T1000 (cell line): ENCODE measurements at regions not wholly inside any gene's neighbourhood (a gene's known extent, or its start where the extent isn't known, plus 50 kb on each side); places are given as distances from the start of the nearest gene placed in this dataset.

Experiments used
- DNase-seq: peaks from one replicate; lab custom pipeline; 2025; ENCODE audit warnings: mixed read lengths; lab: John Stamatoyannopoulos, UW

DNA sequence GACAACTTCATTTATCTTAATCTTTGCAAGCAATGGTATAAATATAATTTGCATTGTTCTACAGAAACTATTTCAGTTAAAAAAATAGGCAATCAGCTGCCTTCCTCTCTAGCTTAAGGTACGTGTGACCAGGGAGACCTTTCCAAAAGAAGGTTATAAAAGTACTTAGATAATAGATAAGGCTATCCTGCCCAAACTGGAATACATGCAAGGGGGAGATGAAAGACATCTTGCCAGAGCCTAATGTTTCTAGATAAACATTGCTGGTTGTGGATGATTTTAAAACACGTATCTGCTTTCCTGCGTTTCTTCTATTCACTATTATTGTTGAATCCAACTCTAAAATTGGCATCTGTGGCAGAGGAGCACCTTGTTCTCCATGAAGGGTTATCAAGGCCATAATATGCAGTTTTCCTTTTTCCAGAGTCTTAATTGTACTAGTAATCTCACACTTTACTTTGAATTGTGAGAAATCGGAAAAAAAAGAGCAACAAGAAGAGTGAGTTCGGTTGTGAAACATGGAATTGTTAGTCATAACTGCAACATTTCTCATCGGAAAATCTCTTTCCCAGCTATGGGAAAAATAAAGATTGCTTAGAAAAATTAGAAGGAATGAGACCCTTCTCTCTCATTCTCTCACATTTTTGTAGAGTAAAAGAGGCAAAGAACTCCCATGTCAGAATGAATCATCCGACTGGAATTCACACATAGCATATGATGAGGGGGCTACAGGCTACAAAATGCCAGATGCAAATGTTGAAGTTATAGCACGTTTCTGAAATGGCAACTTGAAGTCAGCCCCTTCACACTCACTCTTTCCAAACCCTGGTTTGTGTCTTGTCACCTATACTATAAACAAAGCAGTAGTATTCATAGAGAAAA, 936.1 kb upstream of the NR2F2 start:
- no peak for DNase-seq

DNA sequence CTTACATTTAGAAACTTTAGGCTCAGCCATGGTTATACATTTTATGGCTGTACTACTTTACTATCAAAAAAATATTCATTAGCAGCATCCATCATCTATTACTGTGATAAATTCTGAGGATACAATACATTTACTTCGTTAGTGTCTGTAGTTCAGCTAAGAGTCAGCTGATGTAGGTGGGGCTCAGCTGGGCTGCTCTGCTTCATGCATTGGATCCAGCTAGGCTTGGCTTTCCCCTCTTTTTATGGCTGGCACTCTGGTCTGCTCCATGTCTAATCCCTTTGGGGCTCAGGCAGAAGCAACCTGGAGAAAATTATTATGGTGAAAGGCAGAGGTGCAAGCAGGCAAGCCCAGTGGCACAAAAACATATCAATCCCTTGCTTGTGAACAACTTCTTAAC, 930.1 kb upstream of the NR2F2 start:
- no peak for DNase-seq

DNA sequence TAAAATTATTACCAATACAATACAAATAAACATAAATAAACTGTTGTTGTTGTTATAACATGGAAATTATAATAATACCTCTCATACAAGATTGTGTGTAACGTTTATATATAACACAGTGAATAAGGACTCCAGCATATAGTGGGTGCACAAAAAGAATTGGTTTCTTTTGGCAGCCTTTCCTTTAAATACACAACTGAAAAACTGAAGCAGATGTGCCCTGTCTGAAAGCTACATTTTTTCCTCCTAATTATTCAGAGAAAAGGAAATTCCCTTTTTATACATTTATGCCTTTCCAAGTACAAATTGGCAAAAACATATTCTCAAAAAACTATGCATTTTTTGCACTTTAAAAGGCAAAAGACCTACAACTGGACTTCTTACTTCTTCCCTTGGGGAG, 928.9 kb upstream of the NR2F2 start:
- no peak for DNase-seq

DNA sequence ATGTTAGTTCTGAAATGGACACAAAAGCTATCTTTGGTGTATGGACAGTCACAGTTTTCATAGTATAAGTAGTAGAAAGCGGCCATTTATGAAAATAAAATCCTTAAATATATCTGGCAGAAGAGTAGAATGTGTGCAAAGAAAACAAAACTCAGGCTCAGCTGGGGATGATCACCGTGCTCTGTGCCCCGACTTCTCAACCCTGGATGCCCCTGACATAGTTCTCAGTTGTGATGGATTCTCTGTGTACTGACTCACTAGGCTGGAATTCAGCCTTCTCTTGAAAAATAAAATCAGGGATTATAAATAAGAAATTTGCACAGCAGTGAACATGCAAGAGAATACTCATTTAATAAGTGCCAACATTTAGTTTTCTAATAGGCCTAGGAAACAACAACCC, 925.1 kb upstream of the NR2F2 start:
- no peak for DNase-seq

DNA sequence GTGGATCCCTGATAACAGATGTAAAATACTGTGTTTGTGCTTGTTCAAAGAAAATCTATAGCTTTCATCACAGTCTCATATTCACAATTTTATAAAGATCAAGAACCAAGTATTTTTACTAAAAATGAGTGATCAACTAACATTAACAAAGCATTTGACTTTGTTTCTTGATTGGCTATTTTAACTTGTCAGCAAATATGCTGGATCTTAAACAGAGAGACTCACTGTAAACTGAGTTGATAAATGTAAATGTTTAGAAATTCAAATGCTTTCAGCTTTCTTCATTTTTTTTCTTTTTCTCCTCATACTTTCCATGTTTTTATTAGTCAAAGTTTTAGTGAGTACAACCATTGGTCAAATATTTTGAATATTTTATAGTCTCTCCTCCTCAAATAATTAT, 923.0 kb upstream of the NR2F2 start:
- no peak for DNase-seq

DNA sequence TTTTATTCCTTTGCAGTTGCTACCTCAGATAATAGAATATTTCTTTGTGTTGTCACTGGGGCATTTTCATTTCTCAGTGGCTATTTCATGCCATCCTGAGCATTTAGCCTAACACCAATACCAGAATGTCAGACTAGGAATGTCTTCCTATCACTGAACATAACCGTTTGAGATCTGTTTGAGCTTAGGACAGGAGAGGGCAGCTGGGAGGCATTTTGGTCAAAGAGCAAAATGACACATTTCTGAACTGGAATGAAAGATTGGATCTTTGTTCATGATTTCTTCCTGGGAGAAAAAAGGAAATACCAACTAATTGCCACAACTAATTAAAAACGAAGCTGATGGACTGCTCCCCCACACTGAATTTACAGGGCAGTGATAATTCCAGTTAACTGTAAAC, 921.3 kb upstream of the NR2F2 start:
- DNase-seq: no peak

DNA sequence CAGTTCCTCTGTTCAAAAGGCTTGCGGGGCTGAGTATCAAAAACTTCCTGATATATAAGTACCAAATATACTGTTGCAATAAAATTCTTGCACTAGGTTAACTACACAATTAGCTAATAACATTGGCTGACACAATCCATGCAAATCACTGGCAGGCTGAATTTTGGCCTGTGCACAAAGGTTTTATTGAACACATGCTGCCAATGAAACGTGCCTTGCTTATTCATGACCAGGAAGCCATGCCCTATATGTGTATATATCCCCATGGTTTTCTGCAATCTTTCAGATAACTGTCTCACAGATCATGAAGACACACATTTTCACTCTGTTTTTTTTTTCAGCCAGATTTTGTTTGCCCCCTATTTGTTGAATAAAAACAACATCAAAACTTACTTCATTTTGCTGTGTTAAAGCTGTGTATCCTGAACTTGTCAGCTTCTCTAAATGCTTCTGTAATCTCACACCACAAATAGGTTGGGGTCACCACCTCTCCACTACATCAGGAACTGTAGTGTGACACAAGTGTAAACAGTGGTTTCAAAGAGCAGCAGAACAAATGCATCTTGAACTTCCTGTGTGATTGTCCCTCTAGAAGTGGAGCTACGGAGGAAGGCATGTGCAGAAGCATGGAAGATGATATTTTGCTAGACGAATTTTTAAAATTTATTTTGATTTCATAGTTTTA, 920.7 kb upstream of the NR2F2 start:
- no peak for DNase-seq

DNA sequence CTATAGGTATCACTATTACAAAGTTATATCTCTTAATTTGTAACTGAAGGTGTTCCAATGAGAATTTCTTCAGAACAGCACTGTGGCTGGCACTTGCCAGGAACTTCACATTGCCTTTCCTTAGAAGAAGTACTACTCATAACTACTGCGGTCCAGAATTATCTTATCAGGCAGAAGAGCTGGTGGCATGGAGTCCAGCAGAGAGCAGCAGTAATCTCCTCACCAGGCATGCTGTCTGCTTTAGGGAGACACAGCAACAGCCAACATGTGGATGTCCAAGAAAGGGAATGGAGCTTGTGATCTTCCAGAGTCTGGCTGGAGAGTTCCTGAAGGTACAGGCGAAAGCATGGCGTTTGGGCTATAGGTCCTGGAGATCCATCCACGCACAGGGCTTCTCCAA, 919.7 kb upstream of the NR2F2 start:
- DNase-seq: no peak

DNA sequence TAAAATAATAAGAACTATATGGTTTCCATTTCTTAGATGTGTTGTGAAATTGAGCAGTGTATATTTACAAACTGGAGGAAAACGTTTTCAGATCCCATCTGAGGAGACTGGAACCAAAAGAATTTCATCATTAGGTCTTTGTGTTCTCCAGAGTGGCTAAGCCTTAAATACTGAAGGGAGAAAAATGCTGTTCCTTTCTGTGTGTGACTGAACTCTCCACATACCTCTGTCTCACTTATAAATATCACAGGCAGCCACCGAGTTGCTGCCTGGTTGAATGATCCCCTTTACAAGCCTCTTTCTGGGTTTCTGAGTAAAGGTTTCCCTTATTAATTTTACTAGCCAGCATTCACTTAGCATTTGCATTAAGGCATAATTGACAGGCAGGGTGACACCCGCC, 913.9 kb upstream of the NR2F2 start:
- no peak for DNase-seq

DNA sequence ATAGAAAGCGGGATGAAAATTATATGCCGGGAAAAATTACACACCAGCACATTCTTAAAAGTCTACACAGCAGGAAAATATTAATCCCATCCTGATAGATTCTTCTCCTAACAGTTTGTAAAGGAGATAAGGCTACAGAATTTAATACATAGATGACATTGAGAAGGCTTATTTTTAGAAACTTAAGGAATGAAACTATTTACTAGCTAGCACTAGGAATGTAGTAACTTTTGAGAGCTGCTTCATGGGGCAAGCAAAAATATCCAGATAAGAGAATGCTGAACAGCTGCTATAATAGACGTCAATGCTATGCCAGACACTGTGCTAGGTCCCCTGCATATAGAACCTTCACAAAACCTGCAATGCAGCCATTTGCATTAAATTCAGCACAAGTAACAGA, 912.7 kb upstream of the NR2F2 start:
- DNase-seq: no peak

DNA sequence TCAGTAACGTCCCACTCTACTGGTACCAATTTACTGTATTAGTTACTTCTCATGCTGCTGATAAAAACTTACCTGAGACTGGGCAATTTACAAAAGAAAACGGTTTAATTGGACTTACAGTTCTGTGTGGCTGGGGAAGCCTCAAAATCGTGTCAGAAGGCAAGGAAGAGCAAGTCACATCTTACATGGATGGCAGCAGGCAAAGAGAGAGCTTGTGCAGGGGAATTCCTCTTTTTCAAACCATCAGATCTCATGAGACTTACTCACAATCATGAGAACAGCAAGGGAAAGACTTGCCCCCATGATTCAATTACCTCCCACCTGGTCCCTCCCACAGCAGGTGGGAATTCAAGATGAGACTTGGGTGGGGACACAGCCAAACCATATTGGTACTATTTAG, 908.2 kb upstream of the NR2F2 start:
- no peak for DNase-seq

DNA sequence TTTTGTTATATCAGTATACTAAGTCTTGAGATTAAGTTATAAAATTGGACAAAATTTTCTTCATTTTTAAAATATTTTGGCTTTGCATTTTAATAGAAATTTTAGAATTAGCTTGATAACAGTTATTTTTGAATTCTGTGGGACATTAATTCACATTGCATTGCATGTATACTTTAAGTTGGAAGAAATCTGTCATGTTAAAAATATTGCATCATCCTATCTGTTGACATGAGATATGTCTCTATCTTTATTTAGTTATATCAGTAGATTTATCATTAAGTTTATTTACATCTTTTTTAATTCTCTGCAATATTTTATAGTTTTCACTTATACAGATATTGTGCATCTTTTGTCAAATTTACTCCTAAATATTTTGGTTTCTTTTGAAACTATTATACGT, 904.6 kb upstream of the NR2F2 start:
- DNase-seq: no peak

DNA sequence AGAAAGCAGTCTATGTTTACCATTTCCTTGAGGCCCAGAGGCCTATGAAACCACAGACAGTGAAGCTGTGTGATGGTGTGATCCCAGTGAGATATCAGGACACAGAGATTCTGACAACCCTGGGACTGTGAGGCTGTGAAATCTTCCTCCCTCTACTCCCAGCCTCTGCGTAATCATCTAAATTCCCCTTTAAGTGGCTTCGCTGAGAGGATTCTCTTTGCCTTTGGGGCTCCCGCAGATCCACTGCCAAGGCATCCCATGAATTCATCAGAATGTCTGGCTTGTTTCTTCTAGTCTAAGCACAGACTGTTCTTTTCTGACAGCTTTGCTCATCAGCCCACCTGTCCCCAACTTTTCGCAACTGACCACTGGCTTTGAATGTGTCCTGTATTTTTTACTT, 901.2 kb upstream of the NR2F2 start:
- DNase-seq: no peak

DNA sequence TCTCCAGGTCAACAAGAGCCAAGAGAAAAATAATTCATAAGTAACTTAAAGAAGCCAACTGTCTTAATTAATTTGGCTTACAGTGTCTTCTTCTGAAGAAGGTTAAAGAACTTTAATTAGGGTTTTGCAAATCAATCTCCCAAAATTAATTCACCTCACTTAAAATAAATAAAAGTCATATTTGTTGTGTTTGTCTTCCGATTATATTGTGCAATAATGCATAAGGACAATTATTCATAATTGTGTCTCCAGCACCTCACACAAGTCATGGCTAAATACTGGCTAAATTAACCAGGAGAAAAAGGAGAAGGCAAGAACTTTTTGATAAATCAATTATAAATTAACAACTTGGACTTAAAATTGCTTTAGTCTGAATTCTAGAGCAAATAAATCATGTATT, 899.0 kb upstream of the NR2F2 start:
- DNase-seq: no peak

DNA sequence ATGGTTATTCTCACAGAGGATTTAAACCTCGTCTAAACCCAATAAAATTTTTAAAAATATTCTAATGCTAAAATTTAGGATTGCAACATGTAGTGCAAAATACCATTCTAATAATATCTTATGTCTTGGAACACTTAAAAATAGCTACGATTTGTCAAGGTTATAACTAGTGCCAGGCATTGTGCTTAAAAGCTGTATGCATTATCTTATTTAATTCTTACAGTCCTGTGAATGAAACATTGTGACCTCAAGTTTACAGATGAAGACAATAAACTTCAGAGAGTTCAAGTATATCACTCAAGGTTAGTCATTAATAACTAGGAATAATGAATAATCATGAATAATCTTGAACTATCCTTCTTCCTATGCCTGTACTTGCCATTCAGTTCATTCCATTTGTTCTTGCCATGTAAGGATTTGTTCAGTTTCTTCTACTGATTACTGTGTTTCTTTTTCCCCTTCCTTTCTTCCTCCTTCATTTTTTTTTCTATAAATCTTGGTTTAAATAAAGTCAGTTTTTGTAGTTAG, 897.6 kb upstream of the NR2F2 start:
- DNase-seq: no peak

DNA sequence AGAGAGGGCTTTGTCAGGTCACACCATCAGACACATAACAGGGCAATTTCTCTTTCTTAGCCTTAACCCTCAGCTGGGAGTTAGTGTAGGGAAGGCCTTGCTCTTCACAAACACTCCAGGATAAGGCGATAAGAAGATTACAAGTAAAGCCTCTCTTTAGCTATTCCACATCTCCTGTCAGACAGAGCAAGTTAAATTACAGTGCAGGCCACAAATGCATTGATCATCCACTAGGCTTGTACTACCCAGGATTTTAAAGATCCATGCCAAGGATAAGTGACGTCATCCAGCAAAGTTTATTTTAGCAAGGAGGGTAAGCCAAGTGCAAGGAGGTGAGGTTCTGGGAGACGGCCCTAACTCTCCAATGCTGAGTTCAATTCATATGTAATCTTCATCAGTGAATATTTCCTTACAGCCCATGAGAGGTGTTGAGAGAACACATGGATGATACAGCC, 890.6 kb upstream of the NR2F2 start:
- no peak for DNase-seq

DNA sequence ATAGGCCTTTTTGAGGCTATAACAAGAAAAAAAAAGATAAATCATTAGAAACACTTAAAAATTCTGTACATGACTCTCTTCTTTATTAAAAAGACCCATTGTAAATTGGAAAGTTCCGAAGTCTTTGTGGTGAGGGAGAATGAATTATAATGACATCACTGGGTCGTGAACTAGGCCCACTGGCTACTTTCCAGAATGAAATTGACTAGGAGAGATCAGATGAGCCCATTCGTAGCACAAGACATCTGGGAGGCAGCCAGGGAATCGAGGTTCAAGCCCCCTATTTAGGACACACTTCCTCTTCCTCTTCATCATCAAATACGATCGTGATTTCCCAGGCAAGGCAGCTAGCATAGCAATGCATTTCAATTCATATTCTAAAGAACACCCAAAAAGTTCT, 889.8 kb upstream of the NR2F2 start:
- DNase-seq: no peak

DNA sequence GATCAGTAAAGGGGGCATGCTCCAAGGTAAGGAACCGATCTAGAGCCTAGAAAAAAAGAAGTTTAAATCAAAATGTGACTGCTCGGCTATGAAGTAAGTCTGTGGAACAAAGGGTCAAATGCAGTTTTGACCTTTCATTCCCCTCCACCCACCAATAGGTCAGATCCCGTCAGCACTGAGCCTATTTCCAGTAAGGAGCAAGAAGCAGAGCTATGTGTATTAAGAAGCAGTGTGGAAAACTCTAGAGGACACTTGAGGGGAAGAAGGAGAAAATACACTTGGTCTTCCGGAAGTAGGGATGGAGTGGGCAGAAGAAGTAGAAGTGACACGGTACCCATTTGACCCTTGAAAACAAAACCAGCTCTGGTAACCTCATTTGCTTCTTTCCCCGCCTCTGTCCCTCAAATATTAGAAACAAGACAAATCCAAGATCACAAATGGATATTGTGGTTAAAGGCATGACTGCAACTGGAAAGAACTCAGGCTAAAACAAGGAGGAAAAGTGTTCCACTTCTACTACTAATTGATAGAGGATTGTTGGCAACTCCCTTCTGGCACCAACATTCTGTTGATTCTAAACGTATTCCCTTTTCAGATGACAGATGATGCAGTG, 888.3 kb upstream of the NR2F2 start:
- no peak for DNase-seq

DNA sequence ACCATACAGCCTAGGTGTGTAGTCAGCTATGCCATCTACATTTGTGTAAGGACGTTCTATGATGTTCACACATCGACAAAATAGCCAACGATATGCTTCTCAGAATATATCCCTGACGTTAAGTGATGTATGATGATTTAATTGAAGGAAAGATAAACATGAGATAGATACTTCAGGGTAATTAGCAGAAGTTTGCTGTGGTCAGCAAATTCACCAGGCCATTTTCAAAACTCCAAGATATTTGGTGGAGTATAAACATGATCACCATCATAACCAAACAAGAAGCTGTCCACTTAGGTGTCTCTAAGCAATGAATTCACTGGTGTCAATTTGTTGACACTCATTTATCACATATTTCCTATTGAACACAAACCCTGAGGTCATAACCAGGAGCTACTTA, 885.6 kb upstream of the NR2F2 start:
- DNase-seq: no peak

DNA sequence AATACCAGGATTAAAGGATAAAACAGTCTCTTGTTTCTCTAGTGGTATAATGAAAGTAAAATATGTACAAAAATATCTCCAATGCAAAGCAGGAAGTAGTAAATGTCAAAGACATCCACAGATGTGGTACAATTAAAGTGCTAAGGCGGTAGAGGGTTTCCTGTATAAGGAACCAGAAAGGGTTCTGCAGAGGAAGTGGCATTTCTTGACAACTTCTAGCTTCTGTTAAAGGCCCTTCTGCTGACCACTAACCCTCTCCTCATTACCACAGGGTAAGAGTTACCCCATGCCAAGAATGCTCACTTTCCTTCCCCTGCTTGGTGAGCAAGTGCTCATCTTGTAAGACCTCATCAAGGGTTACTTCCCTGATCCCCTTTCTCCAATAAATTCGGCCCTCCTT, 883.6 kb upstream of the NR2F2 start:
- no peak for DNase-seq

DNA sequence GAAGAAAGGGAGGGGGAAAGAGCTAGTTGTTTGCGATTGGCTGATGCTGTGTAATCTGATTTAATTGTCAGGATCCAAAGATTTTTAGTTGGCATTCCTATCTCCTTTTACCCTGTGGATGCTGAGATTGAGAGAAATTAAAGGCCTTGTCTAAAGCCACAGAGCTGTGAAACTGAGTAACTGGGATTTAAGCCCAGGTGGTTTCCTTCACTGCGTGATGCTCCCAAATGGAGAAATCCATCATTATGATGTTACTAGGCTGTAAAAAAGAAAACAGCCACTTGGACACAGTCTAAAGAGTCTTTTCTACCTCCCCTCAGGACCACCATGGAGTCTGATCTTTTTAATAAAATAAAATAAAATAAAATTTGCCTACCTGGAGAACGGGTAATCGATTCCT, 883.0 kb upstream of the NR2F2 start:
- DNase-seq: no peak

DNA sequence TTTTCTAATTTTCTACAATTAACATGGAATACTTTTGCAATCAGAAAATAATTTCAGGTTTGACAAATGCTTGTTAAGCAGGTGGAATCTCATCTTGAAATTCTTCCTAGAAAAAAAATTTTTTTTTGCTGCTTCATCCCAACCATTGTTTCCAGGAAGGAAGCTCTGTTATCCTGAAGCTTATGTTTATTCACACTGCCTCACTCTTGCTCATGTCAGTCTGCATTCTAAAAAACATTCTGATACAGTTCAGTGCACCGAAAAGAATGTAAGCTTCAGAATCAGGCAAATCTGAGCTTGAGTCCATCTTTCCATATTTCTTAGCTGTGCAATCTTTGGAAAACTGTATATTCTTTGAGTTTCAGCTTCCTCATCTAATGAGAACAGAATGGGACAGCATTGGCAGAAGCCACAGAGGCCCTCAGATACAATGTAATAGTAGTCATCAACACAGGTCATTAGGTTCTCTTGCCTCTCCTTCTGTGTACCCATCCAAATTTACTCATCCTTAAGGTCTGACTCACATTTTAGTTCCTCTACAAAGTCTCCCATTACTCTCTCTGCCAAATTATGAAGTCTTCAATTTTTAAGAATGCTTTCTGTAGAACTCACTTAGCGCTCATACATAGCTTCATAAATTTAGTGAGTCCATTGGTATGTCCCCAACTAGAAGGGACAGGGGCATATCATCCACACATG, 881.8 kb upstream of the NR2F2 start:
- no peak for DNase-seq
